IPS DF 19.7 (cell line): ENCODE measurements at regions not wholly inside any gene's neighbourhood (a gene's known extent, or its start where the extent isn't known, plus 50 kb on each side); places are given as distances from the start of the nearest gene placed in this dataset.
"Not testable (repeated sequence)": the region's sequence is repeated elsewhere in the genome, so short reads cannot be mapped to it uniquely, and the experiment has no call there.

Source experiments
- DNase-seq: peaks from one replicate; pipeline ENCODE4 v3.0.0-alpha.2; 2013; ENCODE audit warnings: low read depth, low spot score

DNA sequence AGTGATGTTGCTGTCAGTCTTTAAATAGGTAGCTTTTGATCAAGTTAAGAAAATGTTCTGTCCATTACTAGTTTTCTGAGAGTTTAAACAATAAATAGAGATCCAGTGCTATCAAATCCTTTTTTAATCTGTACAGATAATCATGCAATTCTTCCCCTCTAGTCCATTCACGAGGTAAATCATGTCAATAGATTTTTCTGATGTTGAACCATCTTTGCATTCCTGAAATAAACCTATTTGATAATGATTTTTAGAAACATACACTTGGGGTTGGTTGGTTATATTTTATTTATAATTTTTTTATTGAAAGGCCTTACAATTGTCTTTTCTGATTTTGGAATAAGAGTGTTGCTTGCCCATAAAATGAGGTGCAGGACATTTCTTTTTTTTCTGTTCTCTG lies 95.0 kb downstream of the FAM53A start:
- DNase-seq, result no peak

DNA sequence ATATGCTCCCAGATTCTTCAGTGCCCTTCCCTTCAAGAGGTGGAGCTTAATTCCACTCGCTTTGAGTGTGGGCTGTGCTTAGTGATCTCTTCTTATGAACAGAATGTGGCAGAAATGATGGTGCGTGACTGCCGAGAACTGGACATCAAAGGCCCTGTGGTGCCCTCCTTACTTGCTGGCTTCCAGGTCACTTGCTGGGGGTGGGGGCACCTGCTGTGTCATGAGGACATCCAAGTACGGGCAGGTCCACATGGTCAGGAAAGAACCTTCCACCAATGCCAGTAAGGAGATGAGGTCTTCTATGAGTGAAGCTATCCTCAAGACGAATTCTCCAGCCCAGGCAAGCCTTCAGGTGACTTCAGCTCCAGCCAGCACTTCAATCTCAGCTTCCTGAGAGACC lies 95.8 kb downstream of the FAM53A start:
- no peak for DNase-seq

DNA sequence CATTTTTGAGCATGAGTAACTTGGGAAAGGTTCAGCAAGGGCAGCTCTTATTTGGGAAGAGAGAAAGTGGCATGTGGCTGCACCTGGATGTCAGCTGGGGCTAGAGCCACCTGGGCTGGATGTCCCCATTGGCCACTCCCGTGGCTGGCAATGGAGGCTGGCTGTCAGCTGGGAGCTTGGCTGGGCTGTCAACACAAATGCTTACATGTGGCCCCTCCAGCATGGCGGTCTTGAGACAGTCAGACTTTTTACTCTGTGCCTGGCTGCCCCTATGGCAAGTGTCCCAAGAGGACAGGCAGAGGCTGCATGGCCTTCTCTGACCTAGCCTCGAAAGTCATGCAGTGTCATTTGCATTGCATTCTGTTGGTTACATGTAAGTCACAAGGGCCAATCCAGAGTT lies 99.6 kb downstream of the FAM53A start:
- no peak for DNase-seq

DNA sequence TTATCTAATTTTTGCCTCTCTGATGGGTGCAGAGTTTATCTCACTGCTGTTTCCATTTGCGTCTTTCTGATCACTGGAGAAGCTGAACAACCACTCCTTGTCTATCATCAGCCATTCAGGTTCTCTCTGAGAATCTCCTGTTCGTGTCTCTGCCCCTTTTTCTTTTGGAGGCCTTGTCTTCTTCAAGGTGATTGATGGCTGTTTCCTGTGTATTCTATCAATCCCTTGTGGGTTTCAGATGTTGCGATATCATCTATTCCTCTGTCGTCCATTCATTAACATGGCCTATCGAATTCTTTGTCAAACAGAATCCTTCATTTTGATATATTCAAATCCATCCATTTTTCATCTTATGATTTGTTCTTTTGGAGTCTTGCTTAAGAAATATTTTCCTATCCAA lies 100.3 kb downstream of the FAM53A start:
- DNase-seq, result no peak

GRCh38 chr4:1583051-1583785 lies 100.9 kb downstream of the FAM53A start:
- no peak for DNase-seq

GRCh38 chr4:1582227-1582626 lies 101.9 kb downstream of the FAM53A start:
- DNase-seq, result no peak

DNA sequence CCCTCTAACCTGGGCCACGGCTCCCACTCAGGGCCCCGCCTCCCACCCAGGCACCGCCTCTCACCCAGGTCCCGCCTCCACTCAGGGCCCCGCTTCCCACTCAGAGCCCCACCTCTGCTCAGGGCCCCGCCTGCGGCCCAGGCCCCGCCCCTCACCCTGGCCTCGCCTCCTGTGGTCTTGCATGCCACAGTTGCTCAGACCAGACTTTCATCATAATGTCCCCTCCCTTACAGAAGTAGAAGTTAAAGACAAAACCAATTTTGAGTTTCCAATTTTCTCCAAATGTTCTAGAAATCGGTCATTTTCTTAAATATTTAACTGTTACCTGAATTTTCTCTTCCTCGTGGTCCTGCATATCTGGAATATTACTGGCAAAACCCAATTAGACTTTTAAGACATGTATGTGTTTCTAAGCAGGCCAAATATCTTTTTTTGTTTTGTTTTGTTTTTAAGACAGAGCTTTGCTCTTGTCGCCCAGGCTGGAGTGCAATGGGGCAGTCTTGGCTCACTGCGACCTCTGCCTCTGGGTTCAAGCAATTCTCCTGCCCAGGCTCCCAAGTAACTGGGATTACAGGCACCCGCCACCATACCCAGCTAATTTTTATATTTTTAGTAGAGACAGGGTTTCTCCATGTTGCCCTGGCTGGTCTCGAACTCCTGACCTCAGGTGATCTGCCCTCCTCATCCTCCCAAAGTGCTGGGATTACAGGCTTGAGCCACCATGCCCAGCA lies 102.8 kb downstream of the FAM53A start:
- DNase-seq, result not testable (repeated sequence)

- DNase-seq, result not testable (repeated sequence)
Observed at GRCh38 chr4:1580692-1581012, 103.5 kb downstream of the FAM53A start.

GRCh38 chr4:1579901-1580691 lies 104.0 kb downstream of the FAM53A start:
- no peak for DNase-seq

DNA sequence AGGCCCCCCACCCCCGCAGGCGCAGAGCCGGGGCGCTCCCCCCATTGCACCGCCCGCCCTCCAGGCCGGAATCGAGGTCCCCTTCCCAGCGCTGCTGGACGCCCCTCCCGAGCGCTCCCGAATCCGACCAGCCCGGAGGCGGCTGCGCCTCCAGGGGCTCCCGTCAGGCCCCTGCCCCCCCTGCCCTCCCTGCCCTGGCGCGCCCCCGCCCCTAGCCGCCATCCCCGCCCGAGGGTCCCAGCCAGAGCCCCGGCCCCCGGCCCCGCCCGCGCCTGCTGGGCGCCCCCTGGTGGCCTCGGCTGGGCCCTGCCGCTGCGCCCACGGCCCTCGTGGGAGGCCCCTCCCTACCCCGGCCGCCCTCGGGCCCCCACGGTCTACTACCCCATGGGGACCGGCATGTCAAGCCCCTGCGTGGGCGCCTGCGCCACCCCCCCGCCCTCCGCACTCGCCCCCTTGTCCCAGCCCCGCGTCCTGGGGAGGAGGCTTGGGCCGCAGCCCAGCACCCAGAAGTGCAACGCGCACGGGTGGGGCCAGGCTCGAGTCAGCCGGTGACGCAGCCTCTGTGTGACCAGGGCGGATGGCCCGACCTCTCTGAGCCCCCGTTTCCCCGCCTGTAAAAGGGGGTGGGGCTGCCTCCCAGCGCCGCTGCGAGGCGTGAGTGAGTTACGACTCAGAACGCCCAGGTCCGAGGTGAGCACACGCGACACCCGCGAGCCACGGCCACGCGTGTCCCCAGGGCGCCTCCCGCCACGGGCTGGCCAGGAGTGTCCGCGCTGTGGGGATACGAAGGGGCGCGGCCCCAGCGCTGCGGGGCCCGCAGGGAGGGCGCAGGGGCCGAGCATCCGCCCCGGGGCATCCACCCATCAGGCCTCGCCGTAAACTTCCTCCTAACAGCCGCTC lies 104.9 kb downstream of the FAM53A start:
- DNase-seq, result no peak

DNA sequence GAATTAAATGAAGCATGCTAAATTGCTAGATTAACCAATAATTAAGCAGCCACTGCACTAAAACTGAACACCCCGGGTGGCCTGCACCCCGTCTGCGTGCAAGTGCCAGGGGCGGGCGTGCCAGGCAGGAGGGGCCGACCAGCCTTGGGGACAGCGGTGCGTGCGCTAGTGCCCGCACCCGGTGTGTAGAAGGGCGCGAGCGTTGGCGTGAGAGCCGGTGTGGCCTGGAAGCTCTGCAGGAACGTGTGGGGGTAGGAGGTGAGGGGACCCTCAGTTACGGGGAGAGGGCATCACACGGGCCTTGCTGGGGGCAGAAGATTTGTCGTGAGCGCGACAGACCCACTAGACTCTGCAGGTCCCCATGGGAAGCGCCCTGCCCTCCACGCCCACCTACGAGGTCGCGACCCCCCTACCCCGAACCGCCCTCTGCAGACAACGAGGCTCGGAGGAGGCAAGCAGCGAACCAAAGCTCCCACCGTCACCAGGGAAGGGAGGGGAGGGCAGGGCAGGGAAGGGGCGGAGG lies 105.8 kb downstream of the FAM53A start:
- DNase-seq, result no peak

DNA sequence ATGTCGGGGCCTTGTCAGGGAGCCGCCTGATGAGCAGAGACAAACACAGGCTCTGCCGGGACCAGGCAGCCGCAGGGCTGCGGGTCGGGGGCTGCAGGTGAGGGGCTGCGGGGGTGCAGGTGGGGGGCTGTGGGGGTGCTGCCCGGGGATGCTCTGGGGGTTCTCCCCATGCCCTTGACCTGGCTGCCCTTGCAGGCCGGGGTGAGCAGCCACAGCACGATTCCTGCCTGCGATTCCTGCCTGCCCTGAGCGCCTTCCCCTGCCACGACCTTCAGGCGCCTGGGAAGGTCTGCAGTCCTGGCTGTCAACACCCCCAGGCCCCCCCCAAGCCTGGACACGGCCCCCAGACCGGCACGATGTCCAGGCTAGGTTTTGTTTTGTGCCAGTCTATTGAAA lies 106.3 kb downstream of the FAM53A start:
- no peak for DNase-seq

GRCh38 chr4:1576961-1577821 lies 106.9 kb downstream of the FAM53A start:
- DNase-seq, result no peak

DNA sequence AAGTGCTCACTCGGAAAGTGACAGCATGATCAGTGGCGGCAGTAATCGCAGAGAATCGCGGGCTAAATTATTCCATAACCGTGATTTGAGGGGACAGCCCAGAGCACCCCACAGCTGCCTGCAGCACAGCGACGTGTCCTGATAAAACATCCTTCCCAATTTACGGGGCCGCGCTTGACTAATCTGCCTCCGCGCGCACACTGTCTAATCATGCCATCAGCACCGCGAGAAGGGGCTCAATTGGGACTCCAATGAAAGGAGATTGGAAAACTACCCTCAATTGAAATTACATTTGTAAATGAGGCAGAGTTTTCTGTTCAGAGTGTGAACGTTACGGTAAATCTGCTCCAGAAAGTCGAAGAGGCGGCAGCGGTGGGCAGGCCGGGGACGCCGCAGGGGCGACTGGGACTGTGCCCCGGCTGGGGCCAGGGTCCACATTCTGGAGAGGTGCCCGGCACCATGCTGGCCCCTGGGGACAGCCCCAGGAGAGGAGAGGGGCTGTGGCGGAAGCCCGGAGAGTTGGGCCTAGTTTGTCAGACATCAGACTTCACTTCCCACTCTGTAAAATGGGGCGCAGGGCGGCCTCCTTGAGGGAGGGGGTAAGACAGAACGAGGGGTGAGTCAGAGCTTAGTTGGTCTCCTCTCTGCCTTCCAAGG lies 107.7 kb downstream of the FAM53A start:
- DNase-seq, result no peak

DNA sequence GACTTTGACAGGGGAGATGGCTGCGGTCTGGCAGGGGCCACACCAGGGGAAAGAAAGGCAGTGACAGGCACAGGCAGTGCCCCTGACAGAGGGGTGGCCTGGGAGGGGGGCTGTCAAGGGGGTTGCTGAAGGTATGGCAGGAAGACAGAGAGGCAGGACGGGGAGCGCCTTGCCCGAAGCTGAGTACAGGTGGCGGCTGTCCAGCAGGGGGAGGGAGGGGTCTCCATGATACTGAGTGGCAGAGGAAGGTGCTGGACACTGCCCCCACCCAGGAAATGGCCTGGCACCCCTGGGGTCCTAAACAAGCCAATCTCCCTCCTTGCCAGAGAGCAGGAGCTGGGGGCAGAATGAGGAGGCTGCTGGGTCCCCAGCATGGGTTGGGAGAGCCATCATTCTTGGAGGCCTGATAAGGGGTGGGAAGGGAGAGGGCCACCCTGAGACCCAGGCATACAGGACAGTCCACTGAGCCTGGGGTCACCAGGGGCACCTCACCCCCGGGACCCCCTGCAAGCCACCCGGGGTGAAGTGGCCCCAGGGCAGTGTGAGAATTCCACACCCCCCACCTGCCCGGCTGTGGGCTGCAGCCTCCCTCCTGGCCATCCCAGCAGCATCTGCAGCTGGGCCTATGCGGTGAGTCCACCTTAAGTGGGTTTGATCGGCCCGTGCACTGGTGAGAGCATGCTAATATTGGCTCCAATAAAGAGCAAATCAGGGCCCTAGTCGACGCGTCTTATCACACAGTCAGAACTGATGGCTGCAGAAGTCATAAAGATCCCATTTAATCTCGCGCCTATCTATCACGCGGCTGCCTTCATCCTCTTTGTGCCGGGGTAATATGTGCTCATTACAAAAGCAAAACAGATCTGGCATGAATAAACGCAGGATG lies 108.5 kb downstream of the FAM53A start:
- DNase-seq, result no peak

- no peak for DNase-seq
Observed at GRCh38 chr4:1574601-1575417, 109.3 kb downstream of the FAM53A start.

DNA sequence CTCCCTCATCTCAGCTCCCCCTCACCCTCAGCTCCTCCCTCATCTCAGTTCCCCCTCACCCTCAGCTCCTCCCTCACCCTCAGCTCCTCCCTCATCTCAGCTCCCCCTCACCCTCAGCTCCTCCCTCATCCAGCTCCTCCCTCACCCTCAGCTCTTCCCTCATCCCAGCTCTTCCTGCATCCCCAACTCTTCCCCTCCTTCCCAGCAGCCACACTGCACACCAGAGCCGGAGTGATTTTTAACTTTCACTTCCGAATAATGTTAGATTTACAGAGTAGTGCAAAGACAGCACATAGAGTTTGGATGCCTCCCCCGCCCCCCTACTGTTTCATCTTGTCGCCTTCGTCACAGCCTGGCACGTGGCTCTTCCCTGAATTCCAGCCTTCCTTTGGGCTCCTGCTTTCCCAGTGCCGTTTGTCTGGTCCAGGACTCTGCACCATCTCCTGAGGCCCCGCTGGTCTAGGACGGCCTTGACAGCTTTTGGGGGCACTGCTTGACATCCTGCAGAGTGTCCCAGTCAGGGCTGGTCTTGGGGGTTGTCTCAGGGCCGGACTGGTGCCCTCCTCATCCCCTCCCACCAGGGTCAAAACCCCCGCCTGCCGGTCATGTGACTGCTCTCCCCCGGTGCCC lies 110.2 kb downstream of the FAM53A start:
- DNase-seq, result no peak
